Transverse colon (tissue), 4 donors: ENCODE measurements at regions not wholly inside any gene's neighbourhood (a gene's known extent, or its start where the extent isn't known, plus 50 kb on each side); places are given as distances from the start of the nearest gene placed in this dataset.

ENCODE experiments used
- DNase-seq: peaks from one replicate; pipeline ENCODE4 v3.0.0-alpha.2; 2019
- H3K27ac ChIP-seq, 4 donors: fragments of 200-600 bp; sonication (generic); 2 replicates each; pipeline ENCODE4 v1.5.1; 2016 to 2018; ENCODE audit warnings: inconsistent platforms in 4 of 4
- H3K27me3 ChIP-seq: fragments of 200-600 bp; sonication (generic); 2 replicates; pipeline ENCODE4 v1.5.1; 2017; ENCODE audit warnings: inconsistent platforms
- H3K36me3 ChIP-seq, 4 donors: fragments of 200-600 bp; sonication (generic); 2 replicates each; pipeline ENCODE4 v1.5.1; 2017 to 2019; ENCODE audit warnings: inconsistent platforms in 4 of 4
- H3K4me1 ChIP-seq, 4 donors: fragments of 200-600 bp; sonication (generic); 2 replicates each; pipeline ENCODE4 v1.5.1; 2017 to 2020; ENCODE audit warnings: inconsistent platforms in 4 of 4
- H3K4me3 ChIP-seq, 4 donors: fragments of 200-600 bp; sonication (generic); 1 replicate in 1 of 4; 2 replicates in 3 of 4; pipeline versions ENCODE4 v1.5.1 to v1.6.1; 2017 to 2019; ENCODE audit warnings: inconsistent platforms in 4 of 4
- H3K9me3 ChIP-seq, 2 donors: fragments of 200-600 bp; sonication (generic); 2 replicates each; pipeline ENCODE4 v1.5.1; 2017 to 2019; ENCODE audit warnings: inconsistent platforms in 2 of 2
- CTCF ChIP-seq, 5 experiments: fragments of 200-600 bp in 3 of 5; fragments of 450-650 bp in 2 of 5; sonication (generic) in 3 of 5; IDR thresholded peaks; 1 replicate in 2 of 5; 2 replicates in 3 of 5; pipeline ENCODE4 v1.5.1; 2016 to 2017; ENCODE audit warnings: antibody characterized with exemption in 5 of 5, inconsistent platforms in 3 of 5, mild to moderate bottlenecking in 2 of 5, moderate library complexity in 1 of 5
- EP300 ChIP-seq: sonication (generic); formaldehyde crosslinking; IDR thresholded peaks from one replicate; pipeline ENCODE4 v1.6.1; 2017; ENCODE audit warnings: antibody characterized with exemption, low read depth
- POLR2A ChIP-seq: fragments of 450-650 bp; IDR thresholded peaks from one replicate; pipeline ENCODE4 v1.6.1; 2016; ENCODE audit warnings: antibody characterized with exemption, mild to moderate bottlenecking, moderate library complexity
- POLR2AphosphoS5 ChIP-seq, 3 donors: sonication (generic); formaldehyde crosslinking; IDR thresholded peaks; one replicate each; pipeline ENCODE4 v1.6.1; 2016; ENCODE audit warnings: antibody characterized with exemption in 3 of 3
- WGBS, 2 donors: methylation state at CpG; one replicate each; pipeline ENCODE4 v1.1.5; 2018; ENCODE audit warnings: low coverage in 1 of 2; 5-methylcytosine and 5-hydroxymethylcytosine counted together
- in situ Hi-C, 4 donors: fragments of 200-750 bp; cut with MboI; loops; one replicate each; pipeline versions ENCODE4 v1.15.0 to v1.15.1; 2017; ENCODE audit warnings: low sequenced_read_pairs in 3 of 4, low pct_ligation_motif_present in 1 of 4, low pct_unique_long_range_greater_than_20kb in 1 of 4
- intact Hi-C: fragments of 100-400 bp; cut with DNase I; formaldehyde crosslinking; loops from one replicate; pipeline ENCODE4 v1.15.1; 2023; ENCODE audit warnings: low total_unique reads

- in situ Hi-C loops (no loop called here), intact Hi-C loops (loop anchor here (5.0 kb wide), 1 partner anchor 281 kb away; no protein-coding TSS in a partner anchor)
- DNase-seq, result no peak
- Histone ChIP-seq H3K9me3 (no peaks in the 10 kb centered on the region), H3K36me3 (no peaks in the 10 kb centered on the region), H3K27me3 (no peaks in the 10 kb centered on the region), H3K4me3 (no peak overlapping the region), H3K4me1 (no peaks in the 10 kb centered on the region), H3K27ac (no peak overlapping the region)
- TF ChIP-seq CTCF (IDR thresholded peaks at IDR 0.05), result no peak
- TF ChIP-seq POLR2AphosphoS5 (IDR thresholded peaks at IDR 0.05), result no peak
- no peak for TF ChIP-seq POLR2A
- TF ChIP-seq EP300, result no peak
- 74 to 83% methylated on average over 4 to 16 of the region's 16 CpGs for WGBS, 2 donors
These were observed 926.2 kb upstream of the SOX11 start for GRCh38 chr2:4765787-4766530.

GRCh38 chr2:4775668-4776067, 916.5 kb upstream of the SOX11 start:
- no peak overlapping the region for H3K27ac ChIP-seq
- TF ChIP-seq POLR2AphosphoS5 (IDR thresholded peaks at IDR 0.05), result no peak
- TF ChIP-seq EP300, result no peak
- no peak for TF ChIP-seq POLR2A
- no peak for TF ChIP-seq CTCF (IDR thresholded peaks at IDR 0.05)
- no peaks in the 10 kb centered on the region for H3K4me1 ChIP-seq
- no peak overlapping the region for H3K4me3 ChIP-seq
- no peaks in the 10 kb centered on the region for H3K27me3 ChIP-seq
- no peaks in the 10 kb centered on the region for H3K36me3 ChIP-seq
- in situ Hi-C loops (no loop called here), intact Hi-C loops (no loop called here)
- H3K9me3 ChIP-seq, result peaks cover 0 to 11% of the 10 kb centered on the region in 2 donors
- 85 to 92% methylated on average over 2 of the region's 2 CpGs for WGBS, 2 donors
- DNase-seq, result no peak

- 63 to 74% methylated on average over 3 of the region's 3 CpGs for WGBS, 2 donors
- Histone ChIP-seq H3K27me3 (no peaks in the 10 kb centered on the region), H3K27ac (no peak overlapping the region), H3K4me3 (no peak overlapping the region), H3K4me1 (no peaks in the 10 kb centered on the region), H3K9me3 (peaks cover 0 to 7% of the 10 kb centered on the region in 2 donors), H3K36me3 (no peaks in the 10 kb centered on the region)
- intact Hi-C loops, result no loop called here
- no peak for DNase-seq
- TF ChIP-seq POLR2AphosphoS5 (IDR thresholded peaks at IDR 0.05) (no peak), POLR2A (no peak), CTCF (IDR thresholded peaks at IDR 0.05) (no peak), EP300 (no peak)
- in situ Hi-C loops, result no loop called here
These were observed 911.5 kb upstream of the SOX11 start for GRCh38 chr2:4780679-4781078.

GRCh38 chr2:4782647-4783046, 909.5 kb upstream of the SOX11 start:
- intact Hi-C loops, result no loop called here
- WGBS, 2 donors, result 80 to 94% methylated on average over 1 of the region's 1 CpG
- Histone ChIP-seq H3K27me3 (no peaks in the 10 kb centered on the region), H3K4me1 (no peaks in the 10 kb centered on the region), H3K27ac (no peak overlapping the region), H3K36me3 (no peaks in the 10 kb centered on the region), H3K4me3 (no peak overlapping the region), H3K9me3 (peaks cover 0 to 3% of the 10 kb centered on the region in 2 donors)
- no peak for TF ChIP-seq POLR2A
- TF ChIP-seq POLR2AphosphoS5 (IDR thresholded peaks at IDR 0.05), result no peak
- TF ChIP-seq CTCF (IDR thresholded peaks at IDR 0.05), result no peak
- TF ChIP-seq EP300, result no peak
- in situ Hi-C loops, result no loop called here
- DNase-seq, result no peak
